IgD-negative memory B cell (primary cell): ENCODE measurements at regions not wholly inside any gene's neighbourhood (a gene's known extent, or its start where the extent isn't known, plus 50 kb on each side); places are given as distances from the start of the nearest gene placed in this dataset.

Source experiments
- H3K27ac Mint-ChIP-seq, 3 donors: one replicate each; pipeline ENCODE4 v1.8.0; 2020 to 2022; ENCODE audit warnings: mild to moderate bottlenecking in 3 of 3, mixed read lengths in 3 of 3, moderate library complexity in 1 of 3
- H3K27me3 Mint-ChIP-seq: one replicate; pipeline ENCODE4 v1.8.0; 2021; ENCODE audit warnings: mixed read lengths
- H3K36me3 Mint-ChIP-seq: one replicate; pipeline ENCODE4 v1.8.0; 2020; ENCODE audit warnings: mild to moderate bottlenecking, mixed read lengths
- H3K4me1 Mint-ChIP-seq, 3 donors: one replicate each; pipeline ENCODE4 v1.8.0; 2020 to 2022; ENCODE audit warnings: mixed read lengths in 3 of 3, mild to moderate bottlenecking in 1 of 3
- H3K4me3 Mint-ChIP-seq, 4 donors: one replicate each; pipeline ENCODE4 v1.8.0; 2020 to 2022; ENCODE audit warnings: mild to moderate bottlenecking in 4 of 4, mixed read lengths in 4 of 4, moderate library complexity in 3 of 4
- H3K9me3 Mint-ChIP-seq, 3 donors: one replicate each; pipeline ENCODE4 v1.8.0; 2020 to 2021; ENCODE audit warnings: mixed read lengths in 3 of 3, mild to moderate bottlenecking in 1 of 3

- peaks cover 14 to 29% (median 14%) of the 10 kb centered on the region in 3 donors for H3K9me3 Mint-ChIP-seq
- no peak overlapping the region for H3K4me3 Mint-ChIP-seq
- H3K4me1 Mint-ChIP-seq: no peaks in the 10 kb centered on the region
- H3K36me3 Mint-ChIP-seq: peaks cover 2% of the 10 kb centered on the region
- H3K27ac Mint-ChIP-seq: no peak overlapping the region
- peaks cover 3% of the 10 kb centered on the region for H3K27me3 Mint-ChIP-seq
These were observed 378.9 kb downstream of the PMP22 start for GRCh38 chr17:14886200-14886739.

GRCh38 chr17:14882131-14882530, 383.0 kb downstream of the PMP22 start:
- Mint-ChIP-seq H3K27me3 (peaks cover 3% of the 10 kb centered on the region), H3K27ac (no peak overlapping the region), H3K36me3 (no peaks in the 10 kb centered on the region), H3K4me1 (no peaks in the 10 kb centered on the region), H3K9me3 (peaks cover 11 to 19% (median 13%) of the 10 kb centered on the region in 3 donors), H3K4me3 (no peak overlapping the region)

GRCh38 chr17:14875557-14876412, 389.3 kb downstream of the PMP22 start:
- H3K9me3 Mint-ChIP-seq: peaks cover 0 to 3% (median 2%) of the 10 kb centered on the region in 3 donors

GRCh38 chr17:14873996-14874395, 391.1 kb downstream of the PMP22 start:
- H3K27me3 Mint-ChIP-seq: no peaks in the 10 kb centered on the region
- no peaks in the 10 kb centered on the region for H3K36me3 Mint-ChIP-seq

More at GRCh38 chr17:14875557-14876412, 389.3 kb downstream of the PMP22 start:
- H3K4me3 Mint-ChIP-seq: no peak overlapping the region
- H3K36me3 Mint-ChIP-seq: no peaks in the 10 kb centered on the region
- no peaks in the 10 kb centered on the region for H3K4me1 Mint-ChIP-seq
- no peak overlapping the region for H3K27ac Mint-ChIP-seq
- no peaks in the 10 kb centered on the region for H3K27me3 Mint-ChIP-seq

GRCh38 chr17:14873540-14873939, 391.6 kb downstream of the PMP22 start:
- H3K4me3 Mint-ChIP-seq: no peak overlapping the region
- H3K27ac Mint-ChIP-seq: no peak overlapping the region
- H3K9me3 Mint-ChIP-seq: peaks cover 0 to 3% (median 3%) of the 10 kb centered on the region in 3 donors
- no peaks in the 10 kb centered on the region for H3K36me3 Mint-ChIP-seq
- no peaks in the 10 kb centered on the region for H3K4me1 Mint-ChIP-seq
- H3K27me3 Mint-ChIP-seq: no peaks in the 10 kb centered on the region

More at GRCh38 chr17:14873996-14874395, 391.1 kb downstream of the PMP22 start:
- no peak overlapping the region for H3K27ac Mint-ChIP-seq
- H3K4me3 Mint-ChIP-seq: no peak overlapping the region
- H3K9me3 Mint-ChIP-seq: peaks cover 0 to 3% (median 3%) of the 10 kb centered on the region in 3 donors
- H3K4me1 Mint-ChIP-seq: no peaks in the 10 kb centered on the region

- peaks cover 0 to 3% (median 3%) of the 10 kb centered on the region in 3 donors for H3K9me3 Mint-ChIP-seq
- peak overlapping the region in 1 of 4 donors; percentile 83 for H3K4me3 Mint-ChIP-seq
- no peak overlapping the region for H3K27ac Mint-ChIP-seq
- H3K27me3 Mint-ChIP-seq: no peaks in the 10 kb centered on the region
- H3K36me3 Mint-ChIP-seq: no peaks in the 10 kb centered on the region
- no peaks in the 10 kb centered on the region for H3K4me1 Mint-ChIP-seq
These were observed 393.2 kb downstream of the PMP22 start for GRCh38 chr17:14871921-14872320.

- Mint-ChIP-seq H3K4me3 (no peak overlapping the region), H3K9me3 (peaks cover 0 to 12% (median 0%) of the 10 kb centered on the region in 3 donors), H3K36me3 (no peaks in the 10 kb centered on the region), H3K27me3 (no peaks in the 10 kb centered on the region), H3K4me1 (no peaks in the 10 kb centered on the region), H3K27ac (no peak overlapping the region)
These were observed 398.9 kb downstream of the PMP22 start for GRCh38 chr17:14866266-14866665.

GRCh38 chr17:14864127-14864526, 401.0 kb downstream of the PMP22 start:
- no peak overlapping the region for H3K27ac Mint-ChIP-seq
- no peaks in the 10 kb centered on the region for H3K36me3 Mint-ChIP-seq
- H3K27me3 Mint-ChIP-seq: no peaks in the 10 kb centered on the region
- H3K4me1 Mint-ChIP-seq: no peaks in the 10 kb centered on the region
- H3K4me3 Mint-ChIP-seq: no peak overlapping the region
- peaks cover 0 to 8% (median 2%) of the 10 kb centered on the region in 3 donors for H3K9me3 Mint-ChIP-seq

- peaks cover 0 to 10% (median 5%) of the 10 kb centered on the region in 3 donors for H3K9me3 Mint-ChIP-seq
- H3K36me3 Mint-ChIP-seq: peaks cover 2% of the 10 kb centered on the region
- no peaks in the 10 kb centered on the region for H3K27me3 Mint-ChIP-seq
- no peak overlapping the region for H3K27ac Mint-ChIP-seq
- H3K4me1 Mint-ChIP-seq: no peaks in the 10 kb centered on the region
- no peak overlapping the region for H3K4me3 Mint-ChIP-seq
These were observed 405.6 kb downstream of the PMP22 start for GRCh38 chr17:14859542-14859941.

- H3K27ac Mint-ChIP-seq: no peak overlapping the region
- H3K36me3 Mint-ChIP-seq: peaks cover 2% of the 10 kb centered on the region
- no peaks in the 10 kb centered on the region for H3K4me1 Mint-ChIP-seq
- H3K4me3 Mint-ChIP-seq: no peak overlapping the region
- no peaks in the 10 kb centered on the region for H3K27me3 Mint-ChIP-seq
- H3K9me3 Mint-ChIP-seq: peaks cover 0 to 5% (median 2%) of the 10 kb centered on the region in 3 donors
These were observed 408.9 kb downstream of the PMP22 start for GRCh38 chr17:14856176-14856575.

GRCh38 chr17:14854691-14855090, 410.4 kb downstream of the PMP22 start:
- Mint-ChIP-seq H3K9me3 (peaks cover 3 to 8% (median 5%) of the 10 kb centered on the region in 3 donors), H3K27ac (no peak overlapping the region), H3K4me1 (no peaks in the 10 kb centered on the region), H3K27me3 (no peaks in the 10 kb centered on the region), H3K36me3 (peaks cover 2% of the 10 kb centered on the region), H3K4me3 (no peak overlapping the region)

GRCh38 chr17:14845591-14846281, 419.4 kb downstream of the PMP22 start:
- H3K36me3 Mint-ChIP-seq: no peaks in the 10 kb centered on the region
- no peaks in the 10 kb centered on the region for H3K4me1 Mint-ChIP-seq
- peaks cover 3 to 14% (median 8%) of the 10 kb centered on the region in 3 donors for H3K9me3 Mint-ChIP-seq
- no peaks in the 10 kb centered on the region for H3K27me3 Mint-ChIP-seq
- H3K4me3 Mint-ChIP-seq: no peak overlapping the region
- H3K27ac Mint-ChIP-seq: no peak overlapping the region

GRCh38 chr17:14843086-14843795, 421.9 kb downstream of the PMP22 start:
- Mint-ChIP-seq H3K4me3 (no peak overlapping the region), H3K27me3 (no peaks in the 10 kb centered on the region), H3K9me3 (peaks cover 3 to 7% (median 3%) of the 10 kb centered on the region in 3 donors), H3K4me1 (no peaks in the 10 kb centered on the region), H3K36me3 (no peaks in the 10 kb centered on the region), H3K27ac (no peak overlapping the region)

GRCh38 chr17:14840616-14841231, 424.4 kb downstream of the PMP22 start:
- Mint-ChIP-seq H3K9me3 (peaks cover 2 to 7% (median 3%) of the 10 kb centered on the region in 3 donors), H3K4me1 (no peaks in the 10 kb centered on the region), H3K36me3 (no peaks in the 10 kb centered on the region), H3K27ac (no peak overlapping the region), H3K4me3 (no peak overlapping the region), H3K27me3 (no peaks in the 10 kb centered on the region)
